SK-N-SH treated with all-trans-retinoic acid at 6 μM for 48 hours (cell line): ENCODE measurements at regions not wholly inside any gene's neighbourhood (a gene's known extent, or its start where the extent isn't known, plus 50 kb on each side); places are given as distances from the start of the nearest gene placed in this dataset.

Source experiments
- ATAC-seq: fragments of 200-7000 bp; cut with Tn5 transposase; 3 replicates; pipeline ENCODE4 v1.9.1; 2020; ENCODE audit warnings: mild to moderate bottlenecking, moderate library complexity
- ARNTL ChIP-seq: fragments of 450-650 bp; formaldehyde crosslinking; IDR thresholded peaks from 2 replicates; pipeline ENCODE4 v1.5.0; 2020; ENCODE audit warnings: low read depth, mild to moderate bottlenecking, moderate library complexity, borderline replicate concordance
- BACH2 ChIP-seq: fragments of 250-450 bp; sonication (Bioruptor Pico); IDR thresholded peaks from 2 replicates; pipeline ENCODE4 v1.9.0; 2021; ENCODE audit warnings: mild to moderate bottlenecking, borderline replicate concordance
- CSDC2 ChIP-seq: fragments of 250-450 bp; sonication (Bioruptor Pico); IDR thresholded peaks from 2 replicates; pipeline ENCODE4 v1.5.0; 2020; ENCODE audit warnings: mild to moderate bottlenecking, moderate library complexity
- CSRNP3 ChIP-seq: fragments of 250-450 bp; sonication (Bioruptor Pico); IDR thresholded peaks from 2 replicates; pipeline ENCODE4 v1.5.1; 2021; ENCODE audit warnings: mild to moderate bottlenecking, moderate library complexity
- ESRRG ChIP-seq: fragments of 250-450 bp; sonication (Bioruptor Pico); IDR thresholded peaks from 2 replicates; pipeline ENCODE4 v1.6.1; 2021; ENCODE audit warnings: mild to moderate bottlenecking
- GLIS3 ChIP-seq: fragments of 250-450 bp; sonication (Bioruptor Pico); IDR thresholded peaks from 2 replicates; pipeline ENCODE4 v1.5.0; 2020; ENCODE audit warnings: mild to moderate bottlenecking, moderate library complexity
- ISL1 ChIP-seq: fragments of 250-450 bp; sonication (Bioruptor Pico); IDR thresholded peaks from 2 replicates; pipeline ENCODE4 v2.1.2; 2022; ENCODE audit warnings: mild to moderate bottlenecking, moderate library complexity
- OSR1 ChIP-seq: fragments of 250-450 bp; sonication (Bioruptor Pico); IDR thresholded peaks from 2 replicates; pipeline ENCODE4 v1.8.0; 2022; ENCODE audit warnings: moderate library complexity, mild to moderate bottlenecking, inconsistent platforms
- PPARA ChIP-seq: fragments of 250-450 bp; sonication (Bioruptor Pico); IDR thresholded peaks from 2 replicates; pipeline ENCODE4 v1.5.0; 2020; ENCODE audit warnings: mild to moderate bottlenecking, borderline replicate concordance
- RARB ChIP-seq: fragments of 250-450 bp; sonication (Bioruptor Pico); IDR thresholded peaks from 2 replicates; pipeline ENCODE4 v1.8.0; 2021; ENCODE audit warnings: mild to moderate bottlenecking, moderate library complexity
- SNAI2 ChIP-seq: fragments of 250-450 bp; sonication (Bioruptor Pico); IDR thresholded peaks from 2 replicates; pipeline ENCODE4 v1.5.0; 2020; ENCODE audit warnings: mild to moderate bottlenecking, moderate library complexity
- TCF4 ChIP-seq: fragments of 250-450 bp; sonication (Bioruptor Pico); IDR thresholded peaks from 2 replicates; pipeline ENCODE4 v1.8.0; 2021; ENCODE audit warnings: mild to moderate bottlenecking, moderate library complexity, borderline replicate concordance
- TOX ChIP-seq: fragments of 250-450 bp; sonication (Bioruptor Pico); IDR thresholded peaks from 2 replicates; pipeline ENCODE4 v1.8.0; 2021; ENCODE audit warnings: mild to moderate bottlenecking, moderate library complexity, borderline replicate concordance
- ZC3H10 ChIP-seq: fragments of 250-450 bp; sonication (Bioruptor Pico); IDR thresholded peaks from 2 replicates; pipeline ENCODE4 v1.5.1; 2021; ENCODE audit warnings: mild to moderate bottlenecking, moderate library complexity
- ZFP30 ChIP-seq: fragments of 450-650 bp; formaldehyde crosslinking; IDR thresholded peaks from 2 replicates; pipeline ENCODE4 v1.5.0; 2022; ENCODE audit warnings: mild to moderate bottlenecking, moderate library complexity
- ZNF565 ChIP-seq: fragments of 450-650 bp; formaldehyde crosslinking; conservative IDR thresholded peaks from 2 replicates; pipeline ENCODE4 v1.5.0; 2020; ENCODE audit warnings: low read depth, mild to moderate bottlenecking, moderate library complexity
- ZNF8 ChIP-seq: fragments of 450-650 bp; formaldehyde crosslinking; IDR thresholded peaks from 2 replicates; pipeline ENCODE4 v1.5.0; 2020; ENCODE audit warnings: mild to moderate bottlenecking, moderate library complexity
- TF ChIP-seq, protein P1 (sequence below): fragments of 250-450 bp; sonication (Bioruptor Pico); IDR thresholded peaks from 2 replicates; pipeline ENCODE4 v1.8.0; 2021; ENCODE audit warnings: low read depth, mild to moderate bottlenecking, moderate library complexity, borderline replicate concordance
- TF ChIP-seq, protein P2 (sequence below): fragments of 250-450 bp; sonication (Bioruptor Pico); IDR thresholded peaks from 2 replicates; pipeline ENCODE4 v1.5.0; 2020; ENCODE audit warnings: mild to moderate bottlenecking, moderate library complexity
- TF ChIP-seq, protein P3 (sequence below): fragments of 250-450 bp; sonication (Bioruptor Pico); IDR thresholded peaks from 2 replicates; pipeline ENCODE4 v1.8.0; 2020; ENCODE audit warnings: mild to moderate bottlenecking, moderate library complexity, borderline replicate concordance
- TF ChIP-seq, protein P4 (sequence below): fragments of 250-450 bp; sonication (Bioruptor Pico); IDR thresholded peaks from 2 replicates; pipeline ENCODE4 v1.5.1; 2020; ENCODE audit warnings: low read depth, mild to moderate bottlenecking, moderate library complexity

DNA sequence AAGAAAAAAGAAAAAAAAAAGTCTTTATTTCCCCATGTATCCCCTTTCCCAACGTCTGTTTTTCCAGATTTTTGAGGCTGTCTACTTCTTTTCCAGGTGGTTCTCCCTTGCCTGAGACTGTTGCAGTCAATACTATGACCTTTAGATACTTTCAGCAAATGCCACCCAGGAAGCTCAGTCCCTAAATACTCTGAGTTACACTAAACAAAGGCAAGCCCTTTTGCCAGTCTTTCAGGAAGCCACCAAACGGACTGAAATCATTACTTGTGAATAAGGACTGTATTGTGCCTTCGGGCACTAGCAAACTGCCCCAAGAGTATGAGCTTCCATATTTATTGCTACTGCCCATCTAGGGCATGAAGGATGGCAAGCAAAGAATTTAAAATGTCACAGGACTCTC lies 621.3 kb downstream of the SUCLG1 start:
- ATAC-seq, result no peak
- TF ChIP-seq, protein P1, sequence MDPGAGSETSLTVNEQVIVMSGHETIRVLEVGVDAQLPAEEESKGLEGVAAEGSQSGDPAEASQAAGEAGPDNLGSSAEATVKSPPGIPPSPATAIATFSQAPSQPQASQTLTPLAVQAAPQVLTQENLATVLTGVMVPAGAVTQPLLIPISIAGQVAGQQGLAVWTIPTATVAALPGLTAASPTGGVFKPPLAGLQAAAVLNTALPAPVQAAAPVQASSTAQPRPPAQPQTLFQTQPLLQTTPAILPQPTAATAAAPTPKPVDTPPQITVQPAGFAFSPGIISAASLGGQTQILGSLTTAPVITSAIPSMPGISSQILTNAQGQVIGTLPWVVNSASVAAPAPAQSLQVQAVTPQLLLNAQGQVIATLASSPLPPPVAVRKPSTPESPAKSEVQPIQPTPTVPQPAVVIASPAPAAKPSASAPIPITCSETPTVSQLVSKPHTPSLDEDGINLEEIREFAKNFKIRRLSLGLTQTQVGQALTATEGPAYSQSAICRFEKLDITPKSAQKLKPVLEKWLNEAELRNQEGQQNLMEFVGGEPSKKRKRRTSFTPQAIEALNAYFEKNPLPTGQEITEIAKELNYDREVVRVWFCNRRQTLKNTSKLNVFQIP, result no peak
- no peak for TF ChIP-seq CSRNP3 (CRISPR knock-in tag)
- TF ChIP-seq, protein P2, sequence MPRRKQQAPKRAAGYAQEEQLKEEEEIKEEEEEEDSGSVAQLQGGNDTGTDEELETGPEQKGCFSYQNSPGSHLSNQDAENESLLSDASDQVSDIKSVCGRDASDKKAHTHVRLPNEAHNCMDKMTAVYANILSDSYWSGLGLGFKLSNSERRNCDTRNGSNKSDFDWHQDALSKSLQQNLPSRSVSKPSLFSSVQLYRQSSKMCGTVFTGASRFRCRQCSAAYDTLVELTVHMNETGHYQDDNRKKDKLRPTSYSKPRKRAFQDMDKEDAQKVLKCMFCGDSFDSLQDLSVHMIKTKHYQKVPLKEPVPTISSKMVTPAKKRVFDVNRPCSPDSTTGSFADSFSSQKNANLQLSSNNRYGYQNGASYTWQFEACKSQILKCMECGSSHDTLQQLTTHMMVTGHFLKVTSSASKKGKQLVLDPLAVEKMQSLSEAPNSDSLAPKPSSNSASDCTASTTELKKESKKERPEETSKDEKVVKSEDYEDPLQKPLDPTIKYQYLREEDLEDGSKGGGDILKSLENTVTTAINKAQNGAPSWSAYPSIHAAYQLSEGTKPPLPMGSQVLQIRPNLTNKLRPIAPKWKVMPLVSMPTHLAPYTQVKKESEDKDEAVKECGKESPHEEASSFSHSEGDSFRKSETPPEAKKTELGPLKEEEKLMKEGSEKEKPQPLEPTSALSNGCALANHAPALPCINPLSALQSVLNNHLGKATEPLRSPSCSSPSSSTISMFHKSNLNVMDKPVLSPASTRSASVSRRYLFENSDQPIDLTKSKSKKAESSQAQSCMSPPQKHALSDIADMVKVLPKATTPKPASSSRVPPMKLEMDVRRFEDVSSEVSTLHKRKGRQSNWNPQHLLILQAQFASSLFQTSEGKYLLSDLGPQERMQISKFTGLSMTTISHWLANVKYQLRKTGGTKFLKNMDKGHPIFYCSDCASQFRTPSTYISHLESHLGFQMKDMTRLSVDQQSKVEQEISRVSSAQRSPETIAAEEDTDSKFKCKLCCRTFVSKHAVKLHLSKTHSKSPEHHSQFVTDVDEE (CRISPR knock-in tag), result no peak
- TF ChIP-seq GLIS3 (CRISPR knock-in tag), result no peak
- no peak for TF ChIP-seq ARNTL (CRISPR knock-in tag)
- no peak for TF ChIP-seq CSDC2 (CRISPR knock-in tag)
- no peak for TF ChIP-seq RARB (CRISPR knock-in tag)
- TF ChIP-seq ZC3H10 (CRISPR knock-in tag), result no peak
- TF ChIP-seq ZFP30 (CRISPR knock-in tag), result no peak
- TF ChIP-seq, protein P3, sequence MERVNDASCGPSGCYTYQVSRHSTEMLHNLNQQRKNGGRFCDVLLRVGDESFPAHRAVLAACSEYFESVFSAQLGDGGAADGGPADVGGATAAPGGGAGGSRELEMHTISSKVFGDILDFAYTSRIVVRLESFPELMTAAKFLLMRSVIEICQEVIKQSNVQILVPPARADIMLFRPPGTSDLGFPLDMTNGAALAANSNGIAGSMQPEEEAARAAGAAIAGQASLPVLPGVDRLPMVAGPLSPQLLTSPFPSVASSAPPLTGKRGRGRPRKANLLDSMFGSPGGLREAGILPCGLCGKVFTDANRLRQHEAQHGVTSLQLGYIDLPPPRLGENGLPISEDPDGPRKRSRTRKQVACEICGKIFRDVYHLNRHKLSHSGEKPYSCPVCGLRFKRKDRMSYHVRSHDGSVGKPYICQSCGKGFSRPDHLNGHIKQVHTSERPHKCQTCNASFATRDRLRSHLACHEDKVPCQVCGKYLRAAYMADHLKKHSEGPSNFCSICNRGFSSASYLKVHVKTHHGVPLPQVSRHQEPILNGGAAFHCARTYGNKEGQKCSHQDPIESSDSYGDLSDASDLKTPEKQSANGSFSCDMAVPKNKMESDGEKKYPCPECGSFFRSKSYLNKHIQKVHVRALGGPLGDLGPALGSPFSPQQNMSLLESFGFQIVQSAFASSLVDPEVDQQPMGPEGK, result no peak
- TF ChIP-seq SNAI2 (CRISPR knock-in tag), result no peak
- no peak for TF ChIP-seq TCF4 (CRISPR knock-in tag)
- TF ChIP-seq ZNF565 (CRISPR knock-in tag), result no peak
- no peak for TF ChIP-seq TOX (CRISPR knock-in tag)
- TF ChIP-seq PPARA (CRISPR knock-in tag), result no peak

DNA sequence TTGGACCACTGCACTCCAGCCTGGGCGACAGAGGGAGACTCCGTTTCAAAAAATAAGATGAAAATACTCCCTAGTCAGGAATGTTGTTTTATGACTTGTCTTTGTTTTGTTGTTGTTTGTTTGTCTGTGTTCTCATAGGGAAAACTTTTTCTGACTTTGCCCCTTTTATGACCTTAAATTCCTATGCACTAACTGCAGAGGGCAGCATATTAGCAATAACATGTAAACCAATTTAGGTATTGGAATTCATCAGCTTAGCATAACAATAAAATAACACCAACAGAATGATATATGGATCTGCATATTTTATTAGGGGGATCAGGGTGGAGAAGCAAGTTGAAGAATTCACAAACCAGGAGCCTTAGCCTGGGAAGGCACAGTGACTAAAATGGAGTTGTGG lies 631.5 kb downstream of the SUCLG1 start:
- ATAC-seq, result no peak
- TF ChIP-seq GLIS3 (CRISPR knock-in tag) (no peak), ISL1 (CRISPR knock-in tag) (no peak)

DNA sequence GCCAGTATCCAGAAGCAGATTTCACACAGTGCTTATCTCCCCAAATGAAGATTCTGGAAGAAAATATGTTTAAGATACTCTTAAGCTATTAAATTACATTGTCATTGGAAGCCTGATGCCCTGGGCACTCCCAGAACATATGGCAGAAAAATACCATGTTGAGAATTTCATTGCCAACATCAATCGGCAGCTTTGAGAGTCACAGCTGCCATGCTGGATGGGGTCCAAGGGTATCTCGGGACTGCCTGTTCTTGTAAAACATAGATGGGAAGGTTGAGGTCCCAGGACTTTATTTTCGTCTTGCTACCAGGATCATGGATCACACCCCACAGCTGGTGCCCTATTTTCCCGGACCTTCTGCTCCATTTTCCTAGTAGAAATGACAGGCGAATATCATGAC lies 632.5 kb downstream of the SUCLG1 start:
- no peak for ATAC-seq
- no peak for TF ChIP-seq OSR1
- no peak for TF ChIP-seq ZFP30 (CRISPR knock-in tag)
- TF ChIP-seq BACH2 (CRISPR knock-in tag), result no peak
- TF ChIP-seq SNAI2 (CRISPR knock-in tag), result no peak
- no peak for TF ChIP-seq PPARA (CRISPR knock-in tag)
- no peak for TF ChIP-seq GLIS3 (CRISPR knock-in tag)
- TF ChIP-seq, protein P2 (CRISPR knock-in tag), result no peak
- no peak for TF ChIP-seq ARNTL (CRISPR knock-in tag)
- TF ChIP-seq ISL1 (CRISPR knock-in tag), result no peak
- TF ChIP-seq, protein P3, result no peak
- no peak for TF ChIP-seq ZC3H10 (CRISPR knock-in tag)
- TF ChIP-seq CSRNP3 (CRISPR knock-in tag), result no peak
- TF ChIP-seq, protein P4, sequence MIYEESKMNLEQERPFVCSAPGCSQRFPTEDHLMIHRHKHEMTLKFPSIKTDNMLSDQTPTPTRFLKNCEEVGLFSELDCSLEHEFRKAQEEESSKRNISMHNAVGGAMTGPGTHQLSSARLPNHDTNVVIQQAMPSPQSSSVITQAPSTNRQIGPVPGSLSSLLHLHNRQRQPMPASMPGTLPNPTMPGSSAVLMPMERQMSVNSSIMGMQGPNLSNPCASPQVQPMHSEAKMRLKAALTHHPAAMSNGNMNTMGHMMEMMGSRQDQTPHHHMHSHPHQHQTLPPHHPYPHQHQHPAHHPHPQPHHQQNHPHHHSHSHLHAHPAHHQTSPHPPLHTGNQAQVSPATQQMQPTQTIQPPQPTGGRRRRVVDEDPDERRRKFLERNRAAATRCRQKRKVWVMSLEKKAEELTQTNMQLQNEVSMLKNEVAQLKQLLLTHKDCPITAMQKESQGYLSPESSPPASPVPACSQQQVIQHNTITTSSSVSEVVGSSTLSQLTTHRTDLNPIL (CRISPR knock-in tag), result no peak
- no peak for TF ChIP-seq ZNF8 (CRISPR knock-in tag)
- TF ChIP-seq ZNF565 (CRISPR knock-in tag), result no peak
- TF ChIP-seq ESRRG (CRISPR knock-in tag), result no peak
- TF ChIP-seq RARB (CRISPR knock-in tag), result no peak
- no peak for TF ChIP-seq TCF4 (CRISPR knock-in tag)
